ENCODE measurements at regions not wholly inside any gene's neighbourhood (a gene's known extent, or its start where the extent isn't known, plus 50 kb on each side); places are given as distances from the start of the nearest gene placed in this dataset.

DNA sequence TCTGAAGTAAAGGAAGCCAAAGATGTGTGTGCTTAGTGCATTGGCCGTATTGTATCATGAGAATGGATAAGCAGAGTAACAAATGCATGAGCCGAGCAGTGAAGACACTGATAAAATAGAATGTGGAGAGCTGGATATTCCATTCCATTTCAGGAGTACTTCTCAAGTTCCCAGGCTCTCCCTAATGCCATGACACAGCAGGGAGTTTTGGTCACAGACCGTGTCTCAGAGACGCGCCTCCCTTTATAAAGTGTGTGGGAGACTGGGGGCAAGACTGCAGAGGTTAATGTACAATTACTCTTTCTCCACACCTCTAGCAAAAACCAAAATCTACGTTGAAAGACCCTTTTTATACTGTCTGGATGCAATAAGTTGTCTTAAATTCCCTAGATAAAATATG, 575.6 kb downstream of the EFNB2 start:
- TF ChIP-seq, protein P1, sequence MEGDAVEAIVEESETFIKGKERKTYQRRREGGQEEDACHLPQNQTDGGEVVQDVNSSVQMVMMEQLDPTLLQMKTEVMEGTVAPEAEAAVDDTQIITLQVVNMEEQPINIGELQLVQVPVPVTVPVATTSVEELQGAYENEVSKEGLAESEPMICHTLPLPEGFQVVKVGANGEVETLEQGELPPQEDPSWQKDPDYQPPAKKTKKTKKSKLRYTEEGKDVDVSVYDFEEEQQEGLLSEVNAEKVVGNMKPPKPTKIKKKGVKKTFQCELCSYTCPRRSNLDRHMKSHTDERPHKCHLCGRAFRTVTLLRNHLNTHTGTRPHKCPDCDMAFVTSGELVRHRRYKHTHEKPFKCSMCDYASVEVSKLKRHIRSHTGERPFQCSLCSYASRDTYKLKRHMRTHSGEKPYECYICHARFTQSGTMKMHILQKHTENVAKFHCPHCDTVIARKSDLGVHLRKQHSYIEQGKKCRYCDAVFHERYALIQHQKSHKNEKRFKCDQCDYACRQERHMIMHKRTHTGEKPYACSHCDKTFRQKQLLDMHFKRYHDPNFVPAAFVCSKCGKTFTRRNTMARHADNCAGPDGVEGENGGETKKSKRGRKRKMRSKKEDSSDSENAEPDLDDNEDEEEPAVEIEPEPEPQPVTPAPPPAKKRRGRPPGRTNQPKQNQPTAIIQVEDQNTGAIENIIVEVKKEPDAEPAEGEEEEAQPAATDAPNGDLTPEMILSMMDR (IDR thresholded peaks at IDR 0.05): no peak
- no peak for TF ChIP-seq POLR2A (IDR thresholded peaks at IDR 0.05; ENCODE audit: low read depth)

Measured in esophagus muscularis mucosa (tissue), 3 donors.